Stimulated activated CD8-positive, alpha-beta memory T cell treated with anti-CD3 and anti-CD28 coated beads, Interleukin-4, amount 100 ng/mL, for 24 hours (primary cell): ENCODE measurements at regions not wholly inside any gene's neighbourhood (a gene's known extent, or its start where the extent isn't known, plus 50 kb on each side); places are given as distances from the start of the nearest gene placed in this dataset.

Experiments
- DNase-seq: peaks from one replicate; pipeline ENCODE4 v3.0.0-alpha.2; 2020; ENCODE audit warnings: low read depth

GRCh38 chr4:180655886-180656285, 1587.3 kb upstream of the TENM3 start:
- DNase-seq = no peak

GRCh38 chr4:180657881-180658280, 1585.3 kb upstream of the TENM3 start:
- DNase-seq = no peak

- peak; percentile 26 for DNase-seq
Measured at GRCh38 chr4:180664766-180665368, 1578.3 kb upstream of the TENM3 start.

GRCh38 chr4:180665481-180665880, 1577.7 kb upstream of the TENM3 start:
- no peak for DNase-seq

- DNase-seq = no peak
Measured at GRCh38 chr4:180665994-180666824, 1577.0 kb upstream of the TENM3 start.

- no peak for DNase-seq
Measured at GRCh38 chr4:180668732-180669131, 1574.5 kb upstream of the TENM3 start.

GRCh38 chr4:180669680-180670079, 1573.5 kb upstream of the TENM3 start:
- DNase-seq = no peak

- no peak for DNase-seq
Measured at GRCh38 chr4:180674619-180675358, 1568.4 kb upstream of the TENM3 start.

GRCh38 chr4:180675359-180675650, 1567.9 kb upstream of the TENM3 start:
- DNase-seq = no peak

GRCh38 chr4:180680305-180680704, 1562.9 kb upstream of the TENM3 start:
- DNase-seq = no peak

GRCh38 chr4:180682776-180683175, 1560.4 kb upstream of the TENM3 start:
- DNase-seq = no peak

- DNase-seq = no peak
Measured at GRCh38 chr4:180683186-180683585, 1560.0 kb upstream of the TENM3 start.

- DNase-seq = no peak
Measured at GRCh38 chr4:180688480-180688879, 1554.7 kb upstream of the TENM3 start.

- no peak for DNase-seq
Measured at GRCh38 chr4:180694875-180695274, 1548.3 kb upstream of the TENM3 start.

- no peak for DNase-seq
Measured at GRCh38 chr4:180695851-180696250, 1547.4 kb upstream of the TENM3 start.

- no peak for DNase-seq
Measured at GRCh38 chr4:180696460-180697092, 1546.6 kb upstream of the TENM3 start.

- no peak for DNase-seq
Measured at GRCh38 chr4:180698550-180699195, 1544.5 kb upstream of the TENM3 start.

- no peak for DNase-seq
Measured at GRCh38 chr4:180706766-180707165, 1536.4 kb upstream of the TENM3 start.

- DNase-seq = no peak
Measured at GRCh38 chr4:180710628-180711337, 1532.4 kb upstream of the TENM3 start.

- DNase-seq = no peak
Measured at GRCh38 chr4:180717451-180718033, 1525.7 kb upstream of the TENM3 start.

GRCh38 chr4:180721356-180721755, 1521.8 kb upstream of the TENM3 start:
- DNase-seq = no peak
